ENCODE measurements at regions not wholly inside any gene's neighbourhood (a gene's known extent, or its start where the extent isn't known, plus 50 kb on each side); places are given as distances from the start of the nearest gene placed in this dataset.
A peak's percentile ranks its signal among the peaks of the same experiment; 100 is the strongest.

DNA sequence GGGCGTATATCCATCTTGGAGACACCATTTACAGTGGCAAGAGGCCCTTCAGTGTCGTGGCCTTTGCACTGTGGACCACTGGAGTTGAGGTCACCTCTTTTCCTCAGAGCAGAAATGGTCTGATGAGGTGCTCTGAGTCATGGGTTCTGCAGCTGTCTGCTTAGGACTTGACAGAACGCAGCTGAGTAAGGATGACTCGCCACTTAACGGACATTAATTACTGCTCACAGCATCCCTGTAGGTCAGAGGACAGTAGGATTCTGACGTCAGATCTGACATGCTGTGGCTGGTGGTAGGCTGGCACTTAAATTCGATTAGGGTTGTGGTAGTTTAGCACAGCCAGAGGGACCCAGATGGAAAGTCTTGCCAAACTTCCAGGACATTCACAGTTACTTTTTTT lies 479.4 kb downstream of the DMAC1 start (continued):
- TF ChIP-seq OSR2 (tag by site-specific recombination; IDR thresholded peaks at IDR 0.05), result 0 out of 2 replicates have a peak, but pooled peaks have one; percentile 9
- no peak for TF ChIP-seq ZNF48 (tag by site-specific recombination; IDR thresholded peaks at IDR 0.05)
- peak; percentile 46; the same call in 1 of the 2 replicates for TF ChIP-seq ZNF366 (tag by site-specific recombination; conservative IDR thresholded peaks at IDR 0.05)

DNA sequence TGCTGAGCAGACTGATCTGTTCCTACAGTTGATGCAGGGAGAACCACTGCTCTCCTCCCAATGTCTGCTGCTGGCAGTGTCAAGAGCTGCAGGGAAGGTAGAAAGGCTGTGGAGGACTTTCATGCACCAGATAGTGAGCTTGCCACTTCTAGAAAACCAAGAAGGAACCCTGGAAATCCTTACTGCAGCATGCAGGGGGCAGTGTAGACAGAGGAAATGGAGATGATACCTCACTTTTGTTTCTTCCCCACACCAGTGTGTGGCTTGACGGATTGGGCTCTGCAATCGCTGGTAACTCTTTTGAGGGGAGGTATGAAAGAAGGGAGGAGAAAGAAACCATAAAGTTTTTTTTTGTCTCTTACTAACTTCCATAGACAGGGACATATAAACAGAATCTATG lies 480.7 kb downstream of the DMAC1 start:
- Histone ChIP-seq H3K27ac (ENCODE audit: extremely low read depth, low read depth, low read length) (no peak overlapping the region), H3K9me3 (ENCODE audit: control insufficient read depth, insufficient read depth, low read depth, low read length) (no peaks in the 10 kb centered on the region), H3K4me3 (ENCODE audit: low read depth, low read length) (no peak overlapping the region), H3K4me1 (ENCODE audit: control insufficient read depth, insufficient read depth, low read length) (no peaks in the 10 kb centered on the region), H3K36me3 (ENCODE audit: control insufficient read depth in 2 of 2, insufficient read depth in 1 of 2, low read length in 2 of 2) (no peaks in the 10 kb centered on the region)
- TF ChIP-seq, protein P1, sequence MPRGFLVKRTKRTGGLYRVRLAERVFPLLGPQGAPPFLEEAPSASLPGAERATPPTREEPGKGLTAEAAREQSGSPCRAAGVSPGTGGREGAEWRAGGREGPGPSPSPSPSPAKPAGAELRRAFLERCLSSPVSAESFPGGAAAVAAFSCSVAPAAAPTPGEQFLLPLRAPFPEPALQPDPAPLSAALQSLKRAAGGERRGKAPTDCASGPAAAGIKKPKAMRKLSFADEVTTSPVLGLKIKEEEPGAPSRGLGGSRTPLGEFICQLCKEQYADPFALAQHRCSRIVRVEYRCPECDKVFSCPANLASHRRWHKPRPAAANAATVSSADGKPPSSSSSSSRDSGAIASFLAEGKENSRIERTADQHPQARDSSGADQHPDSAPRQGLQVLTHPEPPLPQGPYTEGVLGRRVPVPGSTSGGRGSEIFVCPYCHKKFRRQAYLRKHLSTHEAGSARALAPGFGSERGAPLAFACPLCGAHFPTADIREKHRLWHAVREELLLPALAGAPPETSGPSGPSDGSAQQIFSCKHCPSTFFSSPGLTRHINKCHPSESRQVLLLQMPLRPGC (tag by site-specific recombination; IDR thresholded peaks at IDR 0.05), result no peak
- POLR2A ChIA-PET, result no interaction called here
- CTCF ChIA-PET, result no interaction called here

DNA sequence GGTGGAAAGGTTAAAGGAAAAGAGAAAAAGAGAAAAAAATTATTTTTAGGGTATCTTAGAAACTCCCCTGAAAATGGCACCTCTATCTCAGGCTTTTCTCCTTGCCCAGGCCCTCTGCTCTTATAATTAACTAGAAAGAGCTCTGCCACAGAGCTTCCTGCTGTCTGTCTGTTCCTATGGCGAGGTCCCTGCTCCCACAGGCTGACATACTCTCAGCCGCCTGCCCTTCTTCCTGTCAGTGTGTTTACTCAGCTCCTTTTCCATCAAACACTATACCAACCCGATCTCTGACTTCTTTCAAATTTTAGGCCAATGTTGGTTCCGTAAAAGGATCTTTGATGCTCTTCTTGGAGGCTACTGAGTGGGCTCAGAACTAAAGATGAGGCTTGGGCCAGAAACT lies 482.6 kb downstream of the DMAC1 start:
- Histone ChIP-seq H3K4me1 (ENCODE audit: control insufficient read depth, insufficient read depth, low read length) (no peaks in the 10 kb centered on the region), H3K27ac (ENCODE audit: extremely low read depth, low read depth, low read length) (no peak overlapping the region), H3K9me3 (ENCODE audit: control insufficient read depth, insufficient read depth, low read depth, low read length) (no peaks in the 10 kb centered on the region), H3K4me3 (ENCODE audit: low read depth, low read length) (no peak overlapping the region), H3K36me3 (ENCODE audit: control insufficient read depth in 2 of 2, insufficient read depth in 1 of 2, low read length in 2 of 2) (no peaks in the 10 kb centered on the region)
- POLR2A ChIA-PET, result no interaction called here
- no peak for TF ChIP-seq ZFHX2 (tag by site-specific recombination; conservative IDR thresholded peaks at IDR 0.05)
- no peak for TF ChIP-seq ZNF121 (tag by site-specific recombination; IDR thresholded peaks at IDR 0.05)
- TF ChIP-seq ZNF677 (tag by site-specific recombination; IDR thresholded peaks at IDR 0.05), result no peak
- TF ChIP-seq REPIN1 (tag by site-specific recombination; IDR thresholded peaks at IDR 0.05; ENCODE audit: low read depth), result no peak
- TF ChIP-seq ZSCAN23 (tag by site-specific recombination; IDR thresholded peaks at IDR 0.05), result no peak
- TF ChIP-seq ZNF175 (tag by site-specific recombination; IDR thresholded peaks at IDR 0.05), result no peak
- CTCF ChIA-PET, result no interaction called here

DNA sequence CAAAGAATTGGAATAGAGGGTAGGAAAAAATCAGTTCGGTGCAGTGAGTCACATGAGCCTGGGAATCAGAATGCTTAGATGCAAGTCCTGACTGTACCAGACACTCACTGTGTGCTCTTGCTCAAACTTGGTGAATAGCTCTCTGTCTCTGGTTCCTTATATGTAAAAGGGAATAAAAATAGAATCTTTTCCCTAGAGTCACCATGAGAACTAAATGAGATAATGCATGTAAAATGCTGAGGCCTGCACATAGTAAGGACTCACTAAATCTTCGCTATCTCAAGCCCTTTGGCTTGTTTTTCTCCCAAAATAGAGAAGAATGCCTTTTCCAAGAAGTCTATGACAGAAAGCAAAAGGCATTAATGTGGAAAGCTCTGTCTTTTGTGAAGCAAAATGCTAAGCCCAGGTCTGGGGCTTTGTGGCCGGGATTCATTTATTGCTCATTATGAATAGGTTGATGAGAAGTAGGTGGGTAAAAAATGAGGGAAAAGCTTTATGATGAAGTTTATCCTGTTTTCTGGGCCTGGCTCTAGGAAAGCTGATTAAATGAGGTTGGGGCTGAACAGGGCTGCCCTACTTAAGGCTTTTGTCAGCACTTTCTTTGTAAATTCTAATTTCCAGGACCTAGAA lies 483.3 kb downstream of the DMAC1 start:
- Histone ChIP-seq H3K36me3 (ENCODE audit: control insufficient read depth in 2 of 2, insufficient read depth in 1 of 2, low read length in 2 of 2) (no peaks in the 10 kb centered on the region), H3K4me3 (ENCODE audit: low read depth, low read length) (no peak overlapping the region), H3K9me3 (ENCODE audit: control insufficient read depth, insufficient read depth, low read depth, low read length) (no peaks in the 10 kb centered on the region), H3K4me1 (ENCODE audit: control insufficient read depth, insufficient read depth, low read length) (no peaks in the 10 kb centered on the region), H3K27ac (ENCODE audit: extremely low read depth, low read depth, low read length) (no peak overlapping the region)
- ChIA-PET CTCF (interaction anchor here (0.6 kb wide), 1 partner anchor 802 kb away, joined by 4 read pairs; no protein-coding TSS in a partner anchor), POLR2A (no interaction called here)
- TF ChIP-seq ZNF426 (tag by site-specific recombination; IDR thresholded peaks at IDR 0.05), result no peak
- no peak for TF ChIP-seq ZNF76 (tag by site-specific recombination; IDR thresholded peaks at IDR 0.05; ENCODE audit: borderline replicate concordance, low read depth)
- TF ChIP-seq, protein P2, sequence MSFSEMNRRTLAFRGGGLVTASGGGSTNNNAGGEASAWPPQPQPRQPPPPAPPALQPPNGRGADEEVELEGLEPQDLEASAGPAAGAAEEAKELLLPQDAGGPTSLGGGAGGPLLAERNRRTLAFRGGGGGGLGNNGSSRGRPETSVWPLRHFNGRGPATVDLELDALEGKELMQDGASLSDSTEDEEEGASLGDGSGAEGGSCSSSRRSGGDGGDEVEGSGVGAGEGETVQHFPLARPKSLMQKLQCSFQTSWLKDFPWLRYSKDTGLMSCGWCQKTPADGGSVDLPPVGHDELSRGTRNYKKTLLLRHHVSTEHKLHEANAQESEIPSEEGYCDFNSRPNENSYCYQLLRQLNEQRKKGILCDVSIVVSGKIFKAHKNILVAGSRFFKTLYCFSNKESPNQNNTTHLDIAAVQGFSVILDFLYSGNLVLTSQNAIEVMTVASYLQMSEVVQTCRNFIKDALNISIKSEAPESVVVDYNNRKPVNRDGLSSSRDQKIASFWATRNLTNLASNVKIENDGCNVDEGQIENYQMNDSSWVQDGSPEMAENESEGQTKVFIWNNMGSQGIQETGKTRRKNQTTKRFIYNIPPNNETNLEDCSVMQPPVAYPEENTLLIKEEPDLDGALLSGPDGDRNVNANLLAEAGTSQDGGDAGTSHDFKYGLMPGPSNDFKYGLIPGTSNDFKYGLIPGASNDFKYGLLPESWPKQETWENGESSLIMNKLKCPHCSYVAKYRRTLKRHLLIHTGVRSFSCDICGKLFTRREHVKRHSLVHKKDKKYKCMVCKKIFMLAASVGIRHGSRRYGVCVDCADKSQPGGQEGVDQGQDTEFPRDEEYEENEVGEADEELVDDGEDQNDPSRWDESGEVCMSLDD (tag by site-specific recombination; IDR thresholded peaks at IDR 0.05), result no peak
- TF ChIP-seq ZNF549 (tag by site-specific recombination; IDR thresholded peaks at IDR 0.05), result no peak
- no peak for TF ChIP-seq ZBTB20 (tag by site-specific recombination; IDR thresholded peaks at IDR 0.05)
- TF ChIP-seq, protein P3, sequence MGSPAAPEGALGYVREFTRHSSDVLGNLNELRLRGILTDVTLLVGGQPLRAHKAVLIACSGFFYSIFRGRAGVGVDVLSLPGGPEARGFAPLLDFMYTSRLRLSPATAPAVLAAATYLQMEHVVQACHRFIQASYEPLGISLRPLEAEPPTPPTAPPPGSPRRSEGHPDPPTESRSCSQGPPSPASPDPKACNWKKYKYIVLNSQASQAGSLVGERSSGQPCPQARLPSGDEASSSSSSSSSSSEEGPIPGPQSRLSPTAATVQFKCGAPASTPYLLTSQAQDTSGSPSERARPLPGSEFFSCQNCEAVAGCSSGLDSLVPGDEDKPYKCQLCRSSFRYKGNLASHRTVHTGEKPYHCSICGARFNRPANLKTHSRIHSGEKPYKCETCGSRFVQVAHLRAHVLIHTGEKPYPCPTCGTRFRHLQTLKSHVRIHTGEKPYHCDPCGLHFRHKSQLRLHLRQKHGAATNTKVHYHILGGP (tag by site-specific recombination; IDR thresholded peaks at IDR 0.05), result no peak
- TF ChIP-seq ZNF2 (tag by site-specific recombination; IDR thresholded peaks at IDR 0.05), result no peak
- no peak for TF ChIP-seq SP7 (tag by site-specific recombination; IDR thresholded peaks at IDR 0.05)
- no peak for TF ChIP-seq ZNF10 (tag by site-specific recombination; IDR thresholded peaks at IDR 0.05)
- TF ChIP-seq ZNF585B (tag by site-specific recombination; IDR thresholded peaks at IDR 0.05), result no peak
- TF ChIP-seq KLF16 (tag by site-specific recombination; IDR thresholded peaks at IDR 0.05), result no peak
- TF ChIP-seq ZNF664 (tag by site-specific recombination; IDR thresholded peaks at IDR 0.05), result no peak
- TF ChIP-seq ZNF37A (tag by site-specific recombination; IDR thresholded peaks at IDR 0.05), result no peak
- TF ChIP-seq, protein P4, sequence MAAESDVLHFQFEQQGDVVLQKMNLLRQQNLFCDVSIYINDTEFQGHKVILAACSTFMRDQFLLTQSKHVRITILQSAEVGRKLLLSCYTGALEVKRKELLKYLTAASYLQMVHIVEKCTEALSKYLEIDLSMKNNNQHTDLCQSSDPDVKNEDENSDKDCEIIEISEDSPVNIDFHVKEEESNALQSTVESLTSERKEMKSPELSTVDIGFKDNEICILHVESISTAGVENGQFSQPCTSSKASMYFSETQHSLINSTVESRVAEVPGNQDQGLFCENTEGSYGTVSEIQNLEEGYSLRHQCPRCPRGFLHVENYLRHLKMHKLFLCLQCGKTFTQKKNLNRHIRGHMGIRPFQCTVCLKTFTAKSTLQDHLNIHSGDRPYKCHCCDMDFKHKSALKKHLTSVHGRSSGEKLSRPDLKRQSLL (tag by site-specific recombination; IDR thresholded peaks at IDR 0.05), result no peak

Data from HEK293 (cell line).